ENCODE measurements at regions not wholly inside any gene's neighbourhood (a gene's known extent, or its start where the extent isn't known, plus 50 kb on each side); places are given as distances from the start of the nearest gene placed in this dataset.

- no peaks in the 10 kb centered on the region for H3K4me1 ChIP-seq (ENCODE audit: insufficient read depth, low read length)
- no peaks in the 10 kb centered on the region for H3K9me3 ChIP-seq (ENCODE audit: low read length)
- H4K20me1 ChIP-seq (ENCODE audit: low read length): no peaks in the 10 kb centered on the region
- TF ChIP-seq EZH2phosphoT487 (IDR thresholded peaks at IDR 0.05; ENCODE audit: borderline replicate concordance, low read length): no peak
- TF ChIP-seq EZH2 (IDR thresholded peaks at IDR 0.05; ENCODE audit: low read length, unreplicated experiment): no peak
- no peak for TF ChIP-seq CTCF (conservative IDR thresholded peaks at IDR 0.05; ENCODE audit: low read depth, low read length)
- H3K4me2 ChIP-seq (ENCODE audit: low read length): no peak overlapping the region
- H2AFZ ChIP-seq (ENCODE audit: low read length): no peak overlapping the region
- no TSS peak for BruUV-seq (replicated peaks)
- ChIA-PET POLR2A (ENCODE audit: unreplicated experiment) (no interaction called here), CTCF (no interaction called here)
- intact Hi-C loops (cut with micrococcal nuclease): no loop called here
- no peak overlapping the region for H3K4me3 ChIP-seq (ENCODE audit: low read length)
- ATAC-seq: no peak
- H3K9me2 ChIP-seq (replicated peaks; ENCODE audit: low read length): no peaks in the 10 kb centered on the region
- no peak overlapping the region for H3K9ac ChIP-seq (ENCODE audit: low read length)
- DNase-seq: no peak
- H3K27me3 ChIP-seq (ENCODE audit: low read length): no peaks in the 10 kb centered on the region
- no peaks in the 10 kb centered on the region for H3K36me3 ChIP-seq (ENCODE audit: low read depth, low read length)
- no peaks in the 10 kb centered on the region for H3F3A ChIP-seq (ENCODE audit: low read length, unreplicated experiment)
- no peak overlapping the region for H3K27ac ChIP-seq (ENCODE audit: low read length)
- no peaks in the 10 kb centered on the region for H3K79me2 ChIP-seq (ENCODE audit: low read length)
These were observed 534.3 kb upstream of the PABPC4L start for GRCh38 chr4:134735901-134736300.

- Histone ChIP-seq H2AFZ (ENCODE audit: low read length) (no peak overlapping the region), H3F3A (ENCODE audit: low read length, unreplicated experiment) (no peaks in the 10 kb centered on the region), H3K27ac (ENCODE audit: low read length) (no peak overlapping the region), H3K9me2 (replicated peaks; ENCODE audit: low read length) (no peaks in the 10 kb centered on the region), H3K9ac (ENCODE audit: low read length) (no peak overlapping the region), H3K4me3 (ENCODE audit: low read length) (no peak overlapping the region), H3K79me2 (ENCODE audit: low read length) (no peaks in the 10 kb centered on the region), H3K27me3 (ENCODE audit: low read length) (no peaks in the 10 kb centered on the region), H3K4me2 (ENCODE audit: low read length) (no peak overlapping the region), H3K36me3 (ENCODE audit: low read depth, low read length) (no peaks in the 10 kb centered on the region), H4K20me1 (ENCODE audit: low read length) (no peaks in the 10 kb centered on the region), H3K4me1 (ENCODE audit: insufficient read depth, low read length) (no peaks in the 10 kb centered on the region), H3K9me3 (ENCODE audit: low read length) (no peaks in the 10 kb centered on the region)
- POLR2A ChIA-PET (ENCODE audit: unreplicated experiment): no interaction called here
- intact Hi-C loops (cut with micrococcal nuclease): no loop called here
- no TSS peak for BruUV-seq (replicated peaks)
- TF ChIP-seq EZH2 (IDR thresholded peaks at IDR 0.05; ENCODE audit: low read length, unreplicated experiment): no peak
- no peak for TF ChIP-seq EZH2phosphoT487 (IDR thresholded peaks at IDR 0.05; ENCODE audit: borderline replicate concordance, low read length)
- ATAC-seq (peak; percentile 27; the same call in 1 of the 2 replicates), DNase-seq (no peak)
- CTCF ChIA-PET: no interaction called here
These were observed 526.1 kb upstream of the PABPC4L start for GRCh38 chr4:134727696-134728095.

GRCh38 chr4:134722306-134722705 is 520.7 kb upstream of the PABPC4L start:
- no TSS peak for BruUV-seq (replicated peaks)
- ChIA-PET POLR2A (ENCODE audit: unreplicated experiment) (no interaction called here), CTCF (no interaction called here)
- Histone ChIP-seq H3K4me3 (ENCODE audit: low read length) (no peak overlapping the region), H3K9me3 (ENCODE audit: low read length) (no peaks in the 10 kb centered on the region), H4K20me1 (ENCODE audit: low read length) (no peaks in the 10 kb centered on the region), H3K36me3 (ENCODE audit: low read depth, low read length) (no peaks in the 10 kb centered on the region), H3K27me3 (ENCODE audit: low read length) (no peaks in the 10 kb centered on the region), H3K9ac (ENCODE audit: low read length) (no peak overlapping the region), H3K27ac (ENCODE audit: low read length) (no peak overlapping the region), H3K79me2 (ENCODE audit: low read length) (no peaks in the 10 kb centered on the region), H3K4me2 (ENCODE audit: low read length) (no peak overlapping the region), H3K9me2 (replicated peaks; ENCODE audit: low read length) (no peaks in the 10 kb centered on the region), H3F3A (ENCODE audit: low read length, unreplicated experiment) (no peaks in the 10 kb centered on the region), H2AFZ (ENCODE audit: low read length) (no peak overlapping the region), H3K4me1 (ENCODE audit: insufficient read depth, low read length) (no peaks in the 10 kb centered on the region)
- intact Hi-C loops (cut with micrococcal nuclease): no loop called here
- no peak for DNase-seq
- no peak for ATAC-seq
- TF ChIP-seq CTCF (conservative IDR thresholded peaks at IDR 0.05; ENCODE audit: low read depth, low read length) (no peak), EZH2phosphoT487 (IDR thresholded peaks at IDR 0.05; ENCODE audit: borderline replicate concordance, low read length) (no peak), EZH2 (IDR thresholded peaks at IDR 0.05; ENCODE audit: low read length, unreplicated experiment) (no peak)

Data from PC-3 (cell line).